Epithelial cell of esophagus (primary cell): ENCODE measurements at regions not wholly inside any gene's neighbourhood (a gene's known extent, or its start where the extent isn't known, plus 50 kb on each side); places are given as distances from the start of the nearest gene placed in this dataset.

Experiments
- DNase-seq: peaks from one replicate; pipeline ENCODE4 v3.0.0; 2010; ENCODE audit warnings: low read depth
- H3K4me3 ChIP-seq: 2 replicates; pipeline ENCODE4 v1.5.1; 2011; ENCODE audit warnings: mild to moderate bottlenecking, low read length, control low read depth
- TF ChIP-seq, protein P1 (sequence below): IDR thresholded peaks from 2 replicates; pipeline ENCODE4 v1.5.1; 2011; ENCODE audit warnings: low read depth, mild to moderate bottlenecking, low read length, control low read depth, inconsistent platforms; ENCODE audit not compliant: insufficient read depth; ENCODE audit errors: missing control alignments

- DNase-seq = peak; percentile 71
- TF ChIP-seq, protein P1, sequence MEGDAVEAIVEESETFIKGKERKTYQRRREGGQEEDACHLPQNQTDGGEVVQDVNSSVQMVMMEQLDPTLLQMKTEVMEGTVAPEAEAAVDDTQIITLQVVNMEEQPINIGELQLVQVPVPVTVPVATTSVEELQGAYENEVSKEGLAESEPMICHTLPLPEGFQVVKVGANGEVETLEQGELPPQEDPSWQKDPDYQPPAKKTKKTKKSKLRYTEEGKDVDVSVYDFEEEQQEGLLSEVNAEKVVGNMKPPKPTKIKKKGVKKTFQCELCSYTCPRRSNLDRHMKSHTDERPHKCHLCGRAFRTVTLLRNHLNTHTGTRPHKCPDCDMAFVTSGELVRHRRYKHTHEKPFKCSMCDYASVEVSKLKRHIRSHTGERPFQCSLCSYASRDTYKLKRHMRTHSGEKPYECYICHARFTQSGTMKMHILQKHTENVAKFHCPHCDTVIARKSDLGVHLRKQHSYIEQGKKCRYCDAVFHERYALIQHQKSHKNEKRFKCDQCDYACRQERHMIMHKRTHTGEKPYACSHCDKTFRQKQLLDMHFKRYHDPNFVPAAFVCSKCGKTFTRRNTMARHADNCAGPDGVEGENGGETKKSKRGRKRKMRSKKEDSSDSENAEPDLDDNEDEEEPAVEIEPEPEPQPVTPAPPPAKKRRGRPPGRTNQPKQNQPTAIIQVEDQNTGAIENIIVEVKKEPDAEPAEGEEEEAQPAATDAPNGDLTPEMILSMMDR = no peak
- peak overlapping the region; percentile 57 for H3K4me3 ChIP-seq
Observed at GRCh38 chr7:130909881-130910672, 176.1 kb upstream of the KLF14 start.

DNA sequence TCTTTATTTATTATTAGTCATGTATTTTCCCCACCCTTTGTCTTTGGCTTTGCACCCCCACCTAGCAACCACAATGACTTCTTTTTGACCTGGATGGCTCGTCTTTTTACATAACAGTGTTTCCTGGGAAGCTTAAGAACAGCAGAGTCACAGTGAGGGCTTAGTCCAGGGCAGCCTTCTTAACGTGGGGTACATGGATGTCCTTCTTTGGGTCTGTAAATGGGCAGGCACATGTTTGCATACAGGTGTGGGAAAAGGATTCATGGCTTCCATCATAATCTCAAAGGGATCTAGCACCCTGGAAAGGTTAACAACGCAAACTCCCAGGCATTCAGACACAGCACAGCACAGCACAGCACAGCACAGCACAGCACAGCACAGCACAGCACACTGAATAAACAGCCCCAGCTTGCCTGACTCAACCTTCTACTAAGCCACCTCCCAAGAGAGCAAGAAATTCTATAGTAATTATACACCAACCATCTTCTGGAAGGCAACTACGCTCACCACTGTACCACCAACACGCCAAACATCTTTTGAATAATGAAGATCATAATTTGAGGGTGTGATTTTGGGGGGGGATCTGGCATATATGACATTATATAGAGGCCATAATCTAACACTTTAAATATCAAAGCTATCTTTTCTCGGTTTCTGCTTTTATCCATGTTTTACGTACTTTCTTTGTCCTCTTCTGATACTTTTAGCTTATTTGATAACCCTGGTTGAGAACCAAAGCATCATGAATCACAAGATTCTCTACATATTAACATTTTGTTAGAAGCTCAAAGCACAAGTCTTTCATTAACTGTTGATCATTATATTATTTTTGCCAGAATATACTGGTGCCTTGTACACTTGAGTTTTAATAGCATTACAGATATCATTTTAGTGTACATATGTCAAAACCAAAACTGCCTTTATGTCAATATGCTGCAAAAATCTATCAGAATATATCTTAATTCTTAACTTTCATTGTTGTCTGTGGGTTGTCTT is 177.2 kb upstream of the KLF14 start:
- peak; percentile 76 for DNase-seq
- H3K4me3 ChIP-seq = peak overlapping the region; percentile 57
- TF ChIP-seq, protein P1 = no peak

GRCh38 chr7:130912082-130912861 is 178.3 kb upstream of the KLF14 start:
- H3K4me3 ChIP-seq = peak overlapping the region; percentile 57
- TF ChIP-seq, protein P1 = no peak
- peak; percentile 73 for DNase-seq

DNA sequence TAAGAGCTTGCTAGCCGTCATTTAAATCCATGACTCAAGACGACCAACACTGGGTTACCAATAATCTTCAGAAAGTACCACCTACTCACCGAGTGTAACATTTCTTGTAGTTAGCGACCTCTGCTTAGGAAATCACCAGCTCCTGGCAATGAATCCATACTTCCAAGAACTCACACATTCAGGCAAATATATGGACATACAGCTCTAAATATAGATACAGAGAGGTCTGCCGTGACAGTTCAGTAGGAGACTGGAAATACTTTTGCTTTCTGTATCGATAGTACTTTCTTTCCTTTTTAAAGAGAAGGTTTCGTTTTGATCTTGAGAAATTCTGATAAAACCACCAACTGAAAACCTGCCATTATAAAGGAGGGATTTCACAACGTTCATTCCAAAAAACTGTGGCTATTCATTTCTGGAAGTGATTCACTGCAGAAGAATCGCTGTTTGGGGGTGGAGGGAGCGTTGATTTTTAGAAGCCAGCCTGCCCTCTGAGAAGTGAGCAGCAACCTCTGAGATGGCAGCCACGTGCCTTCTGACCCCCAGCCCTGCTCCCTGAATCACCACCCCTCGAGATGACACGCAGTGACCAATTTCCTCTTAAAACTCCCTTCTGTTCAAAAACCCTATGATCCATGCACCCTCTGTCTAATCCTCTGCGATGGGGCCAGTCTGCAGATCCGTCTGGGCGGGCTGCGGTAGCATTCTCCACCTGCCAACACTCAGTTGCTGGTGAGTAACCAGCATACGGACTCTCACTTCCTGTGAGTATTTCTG is 179.0 kb upstream of the KLF14 start:
- peak overlapping the region; percentile 57 for H3K4me3 ChIP-seq
- TF ChIP-seq, protein P1 = no peak
- DNase-seq = peak; percentile 97

DNA sequence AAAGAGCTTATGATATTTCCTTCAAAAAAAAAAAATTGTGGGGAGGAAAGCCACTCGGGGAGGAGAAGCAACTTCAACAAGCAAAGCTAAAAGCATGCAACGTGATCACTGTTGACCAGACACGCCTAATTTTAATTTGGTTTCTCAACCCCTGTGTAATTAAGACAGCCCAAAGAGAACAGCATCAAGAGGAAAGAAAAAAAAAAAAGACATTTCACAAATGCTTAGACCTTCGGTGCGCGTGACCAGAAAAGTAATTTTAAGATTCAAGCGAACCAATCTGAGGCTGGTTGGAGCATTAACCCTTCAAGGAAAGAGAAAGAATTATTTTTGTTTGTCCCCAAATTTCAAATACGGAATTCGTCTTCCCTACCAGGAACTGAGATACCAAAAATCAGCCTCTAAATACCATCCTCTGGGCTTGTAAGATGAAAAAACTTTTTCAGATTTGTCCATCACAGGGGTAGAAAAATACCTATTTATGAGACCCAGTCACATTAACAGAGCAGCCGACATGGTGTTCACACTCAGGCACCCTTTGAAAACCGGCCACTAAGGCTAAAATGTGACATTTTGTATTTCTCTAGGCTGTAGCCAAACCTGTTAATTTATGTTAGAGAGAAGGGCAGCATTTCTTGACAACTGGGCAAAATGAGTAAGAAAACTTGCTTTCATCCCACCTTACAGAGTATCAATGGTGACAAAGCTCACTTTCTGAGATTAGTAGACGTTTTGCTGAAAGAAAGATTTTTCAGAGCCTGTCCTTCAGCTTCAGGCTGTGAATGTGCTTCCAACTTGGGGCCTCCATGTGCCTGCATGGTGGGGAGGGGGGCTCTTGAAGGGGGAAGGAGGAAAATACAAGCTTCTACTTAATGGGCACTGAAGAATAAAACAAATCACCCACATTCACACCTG is 179.9 kb upstream of the KLF14 start:
- no peak for DNase-seq
- TF ChIP-seq, protein P1 = no peak
- peak overlapping the region; percentile 57 for H3K4me3 ChIP-seq
